MG63 (cell line): ENCODE measurements at regions not wholly inside any gene's neighbourhood (a gene's known extent, or its start where the extent isn't known, plus 50 kb on each side); places are given as distances from the start of the nearest gene placed in this dataset.

Experiments
- DNase-seq: peaks from one replicate; pipeline ENCODE4 v3.0.0-alpha.2; 2020
- H3K27me3 ChIP-seq: fragments of 250-450 bp; sonication (Bioruptor Pico); 2 replicates; pipeline ENCODE4 v1.5.1; 2020; ENCODE audit warnings: mild to moderate bottlenecking, moderate library complexity
- H3K36me3 ChIP-seq: fragments of 250-450 bp; sonication (Bioruptor Pico); 2 replicates; pipeline ENCODE4 v1.5.1; 2020; ENCODE audit warnings: mild to moderate bottlenecking, moderate library complexity
- H3K4me3 ChIP-seq: fragments of 250-450 bp; sonication (Bioruptor Pico); 2 replicates; pipeline ENCODE4 v1.5.1; 2020; ENCODE audit warnings: mild to moderate bottlenecking, moderate library complexity
- H3K9me3 ChIP-seq: fragments of 250-450 bp; sonication (Bioruptor Pico); 2 replicates; pipeline ENCODE4 v1.5.1; 2020; ENCODE audit warnings: mild to moderate bottlenecking, moderate library complexity

GRCh38 chr4:59597536-59598329 lies 1602.4 kb upstream of the ADGRL3 start:
- H3K36me3 ChIP-seq = no peaks in the 10 kb centered on the region
- no peak for DNase-seq
- no peaks in the 10 kb centered on the region for H3K27me3 ChIP-seq
- no peaks in the 10 kb centered on the region for H3K9me3 ChIP-seq
- no peak overlapping the region for H3K4me3 ChIP-seq

GRCh38 chr4:59598330-59598618 lies 1601.9 kb upstream of the ADGRL3 start:
- H3K36me3 ChIP-seq = no peaks in the 10 kb centered on the region
- no peak for DNase-seq
- H3K9me3 ChIP-seq = no peaks in the 10 kb centered on the region
- H3K27me3 ChIP-seq = no peaks in the 10 kb centered on the region
- H3K4me3 ChIP-seq = no peak overlapping the region

GRCh38 chr4:59608466-59608865 lies 1591.7 kb upstream of the ADGRL3 start:
- Histone ChIP-seq H3K27me3 (no peaks in the 10 kb centered on the region), H3K4me3 (no peak overlapping the region), H3K9me3 (no peaks in the 10 kb centered on the region), H3K36me3 (no peaks in the 10 kb centered on the region)
- DNase-seq = no peak

DNA sequence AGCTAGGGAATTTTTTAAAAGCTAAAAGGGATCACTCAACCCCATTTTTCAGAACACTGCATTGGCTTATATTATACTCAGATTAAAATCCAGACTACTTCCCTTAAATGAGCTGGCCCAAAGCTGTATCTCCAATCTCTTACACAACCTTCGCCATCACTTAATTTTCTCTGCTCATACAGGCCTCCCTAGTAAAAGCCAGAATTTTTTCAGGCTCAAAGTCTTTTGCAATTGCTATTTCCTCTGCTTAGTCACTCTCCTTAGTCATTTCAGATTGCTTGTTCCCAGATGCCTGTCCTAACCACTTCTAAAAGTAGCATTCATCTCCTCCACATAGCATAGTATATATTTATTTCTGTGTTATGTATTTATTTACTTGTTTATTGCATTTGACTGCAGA lies 1587.9 kb upstream of the ADGRL3 start:
- Histone ChIP-seq H3K36me3 (no peaks in the 10 kb centered on the region), H3K4me3 (no peak overlapping the region), H3K27me3 (no peaks in the 10 kb centered on the region), H3K9me3 (no peaks in the 10 kb centered on the region)
- no peak for DNase-seq

GRCh38 chr4:59615316-59615715 lies 1584.8 kb upstream of the ADGRL3 start:
- H3K27me3 ChIP-seq = no peaks in the 10 kb centered on the region
- H3K4me3 ChIP-seq = no peak overlapping the region
- H3K36me3 ChIP-seq = no peaks in the 10 kb centered on the region
- H3K9me3 ChIP-seq = no peaks in the 10 kb centered on the region
- no peak for DNase-seq

DNA sequence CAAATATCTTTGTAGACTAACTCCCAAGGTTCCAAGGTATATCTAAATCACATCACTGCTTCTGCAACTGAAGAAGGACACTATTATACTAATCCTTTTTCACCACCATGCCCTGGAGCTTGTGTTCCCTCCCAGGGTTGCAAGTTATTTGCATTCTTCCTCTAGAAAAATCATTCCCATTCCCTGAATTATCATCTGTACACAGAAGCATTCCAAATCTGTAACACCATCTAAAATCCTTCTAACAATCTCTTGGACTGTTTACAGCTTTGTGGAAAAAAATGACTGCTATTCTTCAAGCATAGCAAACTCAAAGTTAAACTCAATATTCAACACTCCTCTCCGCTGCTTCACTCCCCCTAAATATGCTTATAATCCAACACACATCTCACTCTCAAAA lies 1570.8 kb upstream of the ADGRL3 start:
- Histone ChIP-seq H3K27me3 (no peaks in the 10 kb centered on the region), H3K36me3 (no peaks in the 10 kb centered on the region), H3K4me3 (no peak overlapping the region), H3K9me3 (no peaks in the 10 kb centered on the region)
- no peak for DNase-seq

DNA sequence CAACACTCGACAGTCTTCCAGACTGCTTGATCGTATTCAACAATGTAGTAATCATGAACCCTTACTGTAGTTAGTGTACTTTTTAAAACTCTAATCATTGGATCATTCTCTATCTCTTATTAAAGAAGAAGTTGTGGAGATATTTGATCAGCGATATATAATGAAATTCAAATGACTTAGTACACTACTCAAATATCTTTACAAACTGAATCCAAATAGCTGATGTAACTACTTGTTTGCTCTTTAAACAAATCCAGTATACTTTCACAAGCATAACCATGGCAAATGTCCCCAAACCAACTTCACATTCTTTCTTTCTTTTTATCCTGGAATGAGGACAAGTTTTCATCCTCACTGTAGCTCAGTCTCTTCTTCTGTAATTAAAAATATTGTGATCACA lies 1569.9 kb upstream of the ADGRL3 start:
- H3K4me3 ChIP-seq = no peak overlapping the region
- H3K36me3 ChIP-seq = no peaks in the 10 kb centered on the region
- no peaks in the 10 kb centered on the region for H3K9me3 ChIP-seq
- DNase-seq = no peak
- H3K27me3 ChIP-seq = no peaks in the 10 kb centered on the region

DNA sequence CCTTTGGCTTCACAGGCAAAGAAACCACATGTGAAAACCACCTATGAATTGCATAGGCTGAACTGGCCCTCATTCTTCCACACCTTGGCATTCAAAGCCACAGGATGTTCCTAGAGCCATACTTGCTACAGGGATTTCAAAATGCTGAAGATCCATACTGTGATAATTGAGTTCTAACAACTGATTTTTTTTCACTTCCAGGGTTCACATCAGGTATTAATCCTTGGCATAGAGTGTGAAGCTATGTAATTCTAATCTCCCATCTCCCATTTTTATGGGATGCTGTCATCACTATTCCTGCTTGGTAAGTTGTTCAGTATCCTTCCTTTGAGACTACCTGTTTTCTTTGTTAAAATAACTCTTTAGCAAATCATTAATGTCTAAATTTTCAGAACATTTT lies 1569.2 kb upstream of the ADGRL3 start:
- Histone ChIP-seq H3K27me3 (no peaks in the 10 kb centered on the region), H3K9me3 (no peaks in the 10 kb centered on the region), H3K4me3 (no peak overlapping the region), H3K36me3 (no peaks in the 10 kb centered on the region)
- DNase-seq = no peak

- Histone ChIP-seq H3K4me3 (no peak overlapping the region), H3K36me3 (no peaks in the 10 kb centered on the region), H3K9me3 (no peaks in the 10 kb centered on the region), H3K27me3 (no peaks in the 10 kb centered on the region)
- no peak for DNase-seq
Measured at GRCh38 chr4:59637596-59637995, 1562.5 kb upstream of the ADGRL3 start.

- Histone ChIP-seq H3K36me3 (no peaks in the 10 kb centered on the region), H3K27me3 (no peaks in the 10 kb centered on the region), H3K4me3 (no peak overlapping the region), H3K9me3 (no peaks in the 10 kb centered on the region)
- DNase-seq = no peak
Measured at GRCh38 chr4:59643682-59644081, 1556.4 kb upstream of the ADGRL3 start.

DNA sequence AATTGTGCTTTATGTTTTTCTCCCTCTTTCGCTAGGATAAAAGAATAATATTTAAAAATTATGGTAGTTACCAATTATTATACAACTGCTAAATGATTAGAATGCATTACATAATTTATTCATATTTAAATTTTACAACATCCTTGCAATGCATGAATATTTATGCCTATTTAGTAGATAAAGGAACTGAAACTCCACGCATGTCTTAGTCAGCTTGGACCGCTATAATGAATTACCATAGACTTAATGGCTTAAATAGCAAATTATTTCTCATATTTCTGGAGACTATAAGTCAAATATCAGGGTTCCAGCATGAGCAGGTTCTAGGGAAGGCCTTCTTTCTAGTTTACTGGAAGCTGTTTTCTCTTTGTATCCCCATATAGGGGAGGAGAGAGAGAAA lies 1555.4 kb upstream of the ADGRL3 start:
- Histone ChIP-seq H3K36me3 (no peaks in the 10 kb centered on the region), H3K9me3 (no peaks in the 10 kb centered on the region), H3K27me3 (no peaks in the 10 kb centered on the region), H3K4me3 (no peak overlapping the region)
- no peak for DNase-seq

DNA sequence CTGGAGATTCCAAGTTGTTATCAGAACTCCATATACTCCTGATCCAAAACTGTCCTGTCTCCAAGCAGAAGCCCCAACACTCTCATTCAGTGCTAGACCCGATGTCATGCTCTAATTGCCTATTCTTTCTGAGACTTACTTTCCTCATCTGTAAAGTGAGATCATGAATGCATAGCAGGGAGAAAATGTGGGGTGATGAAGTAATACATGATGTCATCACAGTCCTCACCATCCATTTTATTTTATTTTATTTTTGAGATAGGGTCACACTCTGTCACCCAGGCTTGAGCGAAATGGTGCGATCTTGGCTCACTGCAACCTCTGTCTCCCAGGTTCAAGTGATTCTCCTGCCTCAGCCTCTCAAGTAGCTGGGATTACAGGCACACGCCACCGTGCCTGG lies 1554.0 kb upstream of the ADGRL3 start:
- Histone ChIP-seq H3K36me3 (no peaks in the 10 kb centered on the region), H3K4me3 (no peak overlapping the region), H3K9me3 (no peaks in the 10 kb centered on the region), H3K27me3 (no peaks in the 10 kb centered on the region)
- DNase-seq = no peak

DNA sequence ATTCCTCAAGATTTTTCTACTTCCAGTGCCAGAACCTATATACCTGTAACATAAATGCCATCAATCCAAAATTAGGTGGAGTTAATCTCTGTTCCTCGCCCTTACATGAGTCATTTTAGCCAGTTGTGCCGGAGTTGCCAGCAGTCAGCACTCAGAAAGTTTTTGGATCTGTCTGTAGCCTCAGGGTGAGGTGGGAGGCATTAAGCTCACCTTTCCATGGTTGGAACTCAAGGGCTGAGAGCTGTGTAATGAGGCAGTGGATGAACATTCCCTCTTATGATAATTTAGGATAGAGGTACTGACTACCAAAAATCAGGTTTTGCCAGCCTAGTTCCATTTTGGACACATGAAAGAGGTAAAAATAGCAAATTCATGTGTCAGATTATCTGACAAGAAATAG lies 1553.1 kb upstream of the ADGRL3 start:
- Histone ChIP-seq H3K4me3 (no peak overlapping the region), H3K36me3 (no peaks in the 10 kb centered on the region), H3K9me3 (no peaks in the 10 kb centered on the region), H3K27me3 (no peaks in the 10 kb centered on the region)
- DNase-seq = no peak

- H3K9me3 ChIP-seq = no peaks in the 10 kb centered on the region
- no peak overlapping the region for H3K4me3 ChIP-seq
- H3K27me3 ChIP-seq = no peaks in the 10 kb centered on the region
Measured at GRCh38 chr4:59647500-59647899, 1552.6 kb upstream of the ADGRL3 start.

GRCh38 chr4:59650861-59651260 lies 1549.3 kb upstream of the ADGRL3 start:
- no peaks in the 10 kb centered on the region for H3K36me3 ChIP-seq
- no peak overlapping the region for H3K4me3 ChIP-seq
- DNase-seq = no peak
- no peaks in the 10 kb centered on the region for H3K9me3 ChIP-seq
- H3K27me3 ChIP-seq = no peaks in the 10 kb centered on the region

More at GRCh38 chr4:59647500-59647899, 1552.6 kb upstream of the ADGRL3 start:
- H3K36me3 ChIP-seq = no peaks in the 10 kb centered on the region
- DNase-seq = no peak

- no peaks in the 10 kb centered on the region for H3K9me3 ChIP-seq
- no peaks in the 10 kb centered on the region for H3K27me3 ChIP-seq
- no peak overlapping the region for H3K4me3 ChIP-seq
- peak; percentile 4 for DNase-seq
- no peaks in the 10 kb centered on the region for H3K36me3 ChIP-seq
Measured at GRCh38 chr4:59655996-59656395, 1544.1 kb upstream of the ADGRL3 start.

DNA sequence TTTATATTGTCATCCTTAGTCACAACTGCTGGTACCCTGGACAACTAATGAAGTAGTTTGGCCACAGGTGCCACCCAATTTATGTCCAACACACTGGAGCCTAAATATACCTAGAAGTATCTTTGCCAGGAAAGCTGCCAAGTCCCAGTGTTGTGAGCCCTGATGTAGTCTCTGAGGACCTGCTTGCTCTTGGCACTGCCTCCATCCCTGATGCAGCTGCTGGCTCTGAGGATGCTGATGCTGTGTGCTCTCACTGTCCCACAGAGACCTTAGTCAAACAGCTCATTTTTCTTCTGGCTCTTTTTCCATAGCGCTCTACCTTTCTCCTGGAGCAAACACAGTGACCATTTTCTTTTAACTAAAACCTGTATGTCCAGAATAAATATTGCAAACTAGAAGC lies 1535.4 kb upstream of the ADGRL3 start:
- H3K9me3 ChIP-seq = no peaks in the 10 kb centered on the region
- no peak overlapping the region for H3K4me3 ChIP-seq
- H3K27me3 ChIP-seq = no peaks in the 10 kb centered on the region
- H3K36me3 ChIP-seq = no peaks in the 10 kb centered on the region
- no peak for DNase-seq

DNA sequence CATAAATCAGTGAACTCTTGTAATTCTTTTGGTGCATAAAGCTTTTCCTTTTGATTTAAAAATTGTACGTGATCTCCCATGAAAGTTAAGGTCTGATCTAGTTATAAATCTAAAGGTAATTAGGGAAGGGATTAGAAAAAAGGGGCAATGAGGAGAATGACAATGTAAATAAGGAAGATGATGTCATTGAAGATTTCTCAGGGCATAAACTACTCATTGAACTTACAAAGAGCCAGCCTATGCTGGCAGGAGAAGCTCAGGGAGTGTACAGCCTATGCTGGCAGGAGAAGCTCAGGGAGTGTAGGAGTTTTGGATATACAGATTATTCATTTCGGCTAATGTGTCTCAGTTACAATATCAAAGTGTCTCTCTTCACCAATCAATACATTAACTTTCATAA lies 1533.5 kb upstream of the ADGRL3 start:
- H3K9me3 ChIP-seq = no peaks in the 10 kb centered on the region
- no peaks in the 10 kb centered on the region for H3K27me3 ChIP-seq
- DNase-seq = no peak
- H3K4me3 ChIP-seq = no peak overlapping the region
- no peaks in the 10 kb centered on the region for H3K36me3 ChIP-seq

- no peaks in the 10 kb centered on the region for H3K36me3 ChIP-seq
- DNase-seq = no peak
- H3K9me3 ChIP-seq = no peaks in the 10 kb centered on the region
- no peak overlapping the region for H3K4me3 ChIP-seq
- no peaks in the 10 kb centered on the region for H3K27me3 ChIP-seq
Measured at GRCh38 chr4:59671037-59671436, 1529.1 kb upstream of the ADGRL3 start.
